Superior temporal gyrus (tissue), 1 donor: ENCODE measurements at regions not wholly inside any gene's neighbourhood (a gene's known extent, or its start where the extent isn't known, plus 50 kb on each side); places are given as distances from the start of the nearest gene placed in this dataset.

Source experiments
- DNase-seq: peaks from one replicate; pipeline ENCODE4 v3.0.0-alpha.2; 2016; ENCODE audit errors: extremely low spot score

DNA sequence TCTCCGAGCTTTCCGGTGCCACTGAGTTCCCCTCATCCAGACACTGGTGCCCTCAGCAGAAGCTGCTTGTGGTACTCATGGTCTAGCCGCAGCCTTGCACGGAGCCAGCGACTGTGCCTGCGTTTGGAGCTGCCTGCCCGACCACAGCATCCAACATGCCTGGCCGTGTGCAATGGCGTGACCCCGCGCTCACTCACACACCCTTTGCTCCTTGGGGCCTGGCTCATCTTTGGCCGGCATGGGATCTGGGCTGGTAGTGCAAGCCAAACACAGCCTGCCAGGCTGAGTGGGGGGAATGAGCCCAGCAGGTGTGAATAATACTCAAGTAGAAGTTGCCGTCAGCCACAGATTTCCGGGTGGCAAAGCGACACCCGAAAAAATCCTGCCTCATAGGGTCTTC is 1178.7 kb upstream of the GBE1 start:
- DNase-seq: no peak

DNA sequence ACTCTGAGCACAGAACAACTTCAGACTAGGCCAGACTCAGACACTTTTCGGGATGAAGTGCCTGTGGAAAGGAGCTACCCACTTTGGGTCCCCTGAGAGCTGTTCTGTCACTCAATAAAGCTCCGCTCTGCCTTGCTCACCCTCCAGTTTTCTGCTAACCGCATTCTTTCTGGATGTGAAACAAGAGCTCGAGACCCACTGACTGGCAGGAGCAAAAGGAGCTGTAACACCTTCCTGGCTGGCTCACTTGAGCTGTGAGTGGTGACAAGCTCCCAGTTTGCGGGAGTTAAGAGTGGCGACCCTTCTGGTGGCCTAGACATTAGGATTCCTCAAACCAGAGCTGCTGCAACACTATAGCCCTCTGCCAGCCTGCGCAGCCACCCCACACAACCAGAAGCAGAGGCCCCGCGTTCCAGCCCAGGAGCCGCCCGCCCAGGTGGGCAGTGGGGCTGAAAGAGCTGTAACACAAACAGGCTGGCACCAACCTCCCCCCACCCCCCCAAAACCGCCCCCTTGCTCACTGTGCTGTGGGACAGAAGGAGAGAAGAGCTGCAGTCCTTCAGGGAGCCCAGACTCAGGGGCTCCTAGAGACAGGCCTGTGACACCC is 1178.1 kb upstream of the GBE1 start:
- no peak for DNase-seq

DNA sequence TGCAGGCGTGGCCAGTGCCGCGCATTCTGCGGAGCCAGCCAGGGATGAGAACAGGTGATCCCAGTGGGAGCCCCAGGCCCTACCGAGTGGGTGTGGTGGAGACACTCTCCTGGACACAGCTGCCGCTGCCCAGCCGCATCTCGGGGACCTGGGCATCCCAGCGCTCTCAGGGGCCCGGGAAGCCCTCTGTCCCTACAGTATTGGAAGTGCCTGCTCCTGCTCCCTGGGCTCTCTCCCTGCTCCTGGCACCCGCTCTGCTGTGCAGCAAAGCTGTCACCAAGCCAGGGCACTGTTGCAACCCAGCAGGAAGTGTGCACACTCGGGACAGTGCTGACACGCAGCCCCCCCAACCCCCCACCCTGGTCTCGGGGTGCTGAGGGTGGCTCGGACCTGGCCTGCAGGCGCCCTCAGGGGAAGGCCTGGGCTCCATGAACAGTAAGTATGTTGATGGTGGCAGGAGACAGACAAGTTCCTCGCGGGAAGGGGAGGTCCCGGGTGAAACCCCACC is 1177.4 kb upstream of the GBE1 start:
- DNase-seq: no peak

DNA sequence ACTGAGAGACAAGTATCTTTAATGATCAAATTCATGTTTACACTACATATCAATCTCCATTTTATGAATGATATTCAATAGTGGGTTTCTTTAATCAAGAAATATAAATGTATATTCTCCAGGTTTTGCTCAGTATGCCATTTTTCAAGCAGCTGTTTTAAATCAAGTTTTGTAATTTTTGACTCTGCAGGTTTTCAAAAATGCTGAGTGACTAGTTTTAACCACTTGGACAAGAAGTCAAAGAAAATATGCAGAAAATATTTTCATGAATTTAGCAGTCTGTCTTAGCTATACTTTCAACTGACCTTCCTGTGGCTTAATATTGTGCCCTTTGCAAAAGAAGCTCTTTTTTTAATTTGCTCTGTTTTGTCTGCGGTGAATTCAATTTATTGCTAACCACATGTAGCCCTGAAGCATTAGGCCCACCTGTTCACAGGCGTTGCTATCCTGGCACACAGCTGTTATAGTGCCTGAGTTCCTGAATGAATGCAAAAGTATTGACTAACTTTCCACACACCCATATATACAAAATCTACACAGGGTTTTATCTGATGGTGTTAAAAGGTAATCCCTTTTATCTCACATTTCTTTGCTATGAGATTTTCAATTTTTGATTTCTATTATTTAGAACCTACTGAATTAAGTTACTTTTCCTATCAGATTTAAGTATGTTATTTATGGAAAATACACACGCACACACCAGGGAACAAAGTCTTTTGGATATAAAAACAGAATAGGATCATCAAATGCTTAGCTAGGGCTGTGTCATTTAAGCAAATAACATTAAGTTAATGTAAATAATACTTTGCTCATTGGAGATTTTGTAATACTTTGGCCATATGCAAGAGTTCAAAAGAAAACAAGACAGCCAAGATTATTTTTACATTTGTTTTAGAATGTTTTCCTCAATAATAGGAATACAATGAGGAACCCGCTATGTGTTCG is 1166.1 kb upstream of the GBE1 start:
- no peak for DNase-seq

DNA sequence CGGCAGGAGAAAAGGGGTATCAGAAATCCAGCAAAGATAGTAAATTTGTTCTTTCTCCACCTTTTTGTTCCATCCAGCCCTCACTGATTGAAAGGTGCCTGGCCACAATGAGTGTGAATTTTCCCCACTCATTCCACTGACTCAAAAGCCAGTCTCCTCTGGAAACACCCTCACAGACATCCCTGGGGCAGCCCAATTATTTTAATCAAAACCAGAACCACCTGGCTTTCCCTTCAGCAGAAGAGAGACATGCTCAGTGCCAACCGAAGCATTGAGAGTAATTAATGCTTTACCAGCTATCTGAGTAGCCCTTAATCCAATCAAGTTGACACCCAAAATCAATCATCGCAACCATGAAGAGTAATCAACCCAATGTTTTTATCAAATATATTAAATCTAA is 1129.6 kb upstream of the GBE1 start:
- no peak for DNase-seq

DNA sequence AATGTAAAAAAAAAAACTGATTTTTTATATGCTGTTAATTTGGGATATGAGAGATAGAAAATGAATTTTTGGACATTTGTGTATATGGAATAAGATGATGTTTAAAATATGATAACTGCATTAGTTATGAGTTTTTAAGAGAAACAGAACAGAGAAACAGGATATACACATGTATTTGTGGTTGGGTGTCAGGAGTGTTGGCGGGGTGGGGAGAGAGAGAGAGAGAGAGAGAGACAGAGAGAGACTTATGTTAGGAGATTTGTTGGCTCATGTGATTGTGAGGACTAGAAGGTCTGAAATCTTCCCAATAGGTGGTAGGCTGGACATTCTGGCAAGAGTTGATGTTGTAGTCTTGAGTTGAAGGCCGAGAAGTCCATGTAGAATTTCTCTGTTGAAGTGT is 1121.6 kb upstream of the GBE1 start:
- DNase-seq: no peak

DNA sequence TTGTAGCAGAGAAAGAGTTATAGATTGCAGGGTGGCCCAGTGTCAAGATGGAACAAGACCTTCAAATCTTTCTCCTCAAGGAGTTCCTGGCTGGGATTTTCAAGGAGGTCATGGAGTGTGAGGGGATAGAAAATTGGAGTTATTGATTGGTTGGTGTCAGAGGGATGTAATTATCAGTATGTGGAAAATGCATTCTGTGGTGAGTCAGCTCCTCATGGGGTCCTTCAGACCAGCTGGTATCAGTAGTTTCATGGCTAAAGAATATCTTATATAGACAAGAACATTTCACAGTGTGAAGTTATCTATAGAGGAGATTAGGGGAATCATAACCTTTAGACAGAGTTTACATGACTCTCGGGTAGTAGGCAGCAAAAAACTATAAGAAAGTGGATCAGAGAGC is 1114.0 kb upstream of the GBE1 start:
- DNase-seq: no peak

DNA sequence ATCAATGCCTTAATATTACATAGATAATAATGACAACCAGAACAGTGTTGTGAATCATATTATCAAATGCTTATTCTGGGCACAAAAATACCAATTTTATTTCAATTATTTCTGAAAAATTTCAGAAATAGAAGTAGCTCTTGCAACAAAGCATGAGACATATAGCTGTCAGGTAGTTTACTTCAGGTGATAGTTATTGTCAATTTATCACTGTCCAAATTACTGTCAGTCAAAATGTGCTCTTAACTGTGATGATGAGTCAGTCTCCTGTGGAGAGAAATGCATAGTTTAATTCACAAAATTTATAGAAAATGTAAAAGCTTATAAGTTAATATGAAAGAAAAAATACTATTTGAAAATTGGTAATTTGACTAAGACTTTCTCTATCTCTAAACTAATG is 1078.4 kb upstream of the GBE1 start:
- no peak for DNase-seq

DNA sequence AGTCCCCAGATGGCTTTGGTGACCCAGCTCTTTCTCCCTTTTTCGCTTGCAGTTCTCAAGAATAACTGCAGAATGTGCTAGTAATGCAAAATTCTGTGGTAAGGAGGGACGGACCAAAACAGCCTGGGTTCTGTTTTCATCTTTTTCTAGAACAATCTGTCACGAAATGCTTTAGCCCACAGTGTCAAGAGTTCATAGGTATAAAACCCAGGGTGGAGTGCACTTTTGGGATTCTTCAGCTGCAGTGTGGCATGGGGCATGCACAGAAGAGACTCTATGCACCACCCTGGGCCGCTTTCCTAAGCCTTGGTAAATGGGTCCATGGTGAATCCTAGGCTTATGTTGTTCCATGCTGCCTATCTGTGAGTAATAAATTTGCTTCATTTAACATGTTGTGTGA is 1072.7 kb upstream of the GBE1 start:
- no peak for DNase-seq

DNA sequence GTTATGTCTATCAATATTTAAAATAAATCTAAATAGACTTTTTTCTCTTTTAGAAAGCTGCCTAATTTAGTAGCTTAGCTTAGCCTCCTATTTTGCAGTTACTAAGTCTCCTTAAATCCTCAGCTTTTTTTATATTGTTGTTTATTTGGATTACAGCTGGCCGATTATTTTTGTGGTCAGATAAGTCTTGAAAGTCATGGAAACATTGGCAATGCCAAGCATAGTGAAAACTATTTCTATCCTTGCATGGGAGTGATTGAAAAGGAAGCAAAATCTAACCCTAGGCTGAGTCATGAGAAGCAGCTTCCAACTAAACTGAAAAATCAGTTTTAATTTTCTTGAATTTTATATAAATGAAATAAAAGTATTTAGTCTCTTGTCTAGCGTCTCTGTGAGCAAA is 1063.0 kb upstream of the GBE1 start:
- DNase-seq: no peak

DNA sequence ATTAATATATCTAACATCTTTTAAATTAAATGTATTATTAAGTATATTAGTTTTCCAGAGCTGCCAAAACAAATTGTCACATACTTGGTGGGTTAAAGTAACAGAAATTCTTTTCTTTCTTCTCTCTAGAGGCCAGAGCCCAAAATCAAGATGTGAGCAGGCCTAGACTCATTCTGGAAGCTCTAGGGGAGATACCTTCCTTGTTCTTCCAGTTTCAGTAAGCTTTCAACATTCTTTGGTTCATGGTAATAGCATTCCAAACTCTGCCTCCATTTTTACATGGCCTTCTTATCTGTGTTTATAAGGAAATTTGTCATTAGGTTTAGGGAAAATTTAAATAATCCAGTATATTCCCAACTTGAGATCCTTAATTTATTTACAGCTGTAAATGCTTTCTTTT is 1054.6 kb upstream of the GBE1 start:
- DNase-seq: no peak

DNA sequence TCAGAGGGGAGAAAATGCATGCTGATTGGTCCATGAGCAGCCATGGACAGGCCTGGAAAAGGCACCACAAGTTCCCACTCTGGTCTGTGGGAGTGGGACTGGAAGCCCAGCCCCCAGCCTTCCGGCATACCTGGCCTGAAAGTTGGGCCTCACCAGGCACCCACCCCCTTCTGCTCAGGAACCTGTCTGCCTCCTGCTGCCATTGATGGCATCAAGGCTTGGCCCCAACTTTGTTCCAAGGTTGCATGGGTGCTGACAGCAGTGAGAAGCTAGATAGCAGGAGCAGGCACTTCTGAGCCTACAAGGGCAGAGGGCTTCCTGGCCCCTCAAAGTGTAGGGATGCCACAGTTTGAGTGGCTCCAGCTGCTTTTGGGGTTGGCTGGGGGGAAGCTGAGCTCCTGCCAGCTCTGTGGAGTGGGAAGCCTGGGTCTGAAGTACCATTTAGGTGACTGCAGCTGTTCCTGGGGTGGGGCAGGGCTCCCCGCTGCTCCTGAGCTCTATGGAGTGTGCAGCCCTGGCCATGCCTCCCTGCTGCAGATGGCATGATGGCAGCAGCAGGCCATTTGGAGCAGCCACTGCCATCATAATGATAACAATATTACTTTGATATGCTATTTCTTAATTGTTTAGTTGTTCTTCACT is 1054.1 kb upstream of the GBE1 start:
- DNase-seq: no peak

DNA sequence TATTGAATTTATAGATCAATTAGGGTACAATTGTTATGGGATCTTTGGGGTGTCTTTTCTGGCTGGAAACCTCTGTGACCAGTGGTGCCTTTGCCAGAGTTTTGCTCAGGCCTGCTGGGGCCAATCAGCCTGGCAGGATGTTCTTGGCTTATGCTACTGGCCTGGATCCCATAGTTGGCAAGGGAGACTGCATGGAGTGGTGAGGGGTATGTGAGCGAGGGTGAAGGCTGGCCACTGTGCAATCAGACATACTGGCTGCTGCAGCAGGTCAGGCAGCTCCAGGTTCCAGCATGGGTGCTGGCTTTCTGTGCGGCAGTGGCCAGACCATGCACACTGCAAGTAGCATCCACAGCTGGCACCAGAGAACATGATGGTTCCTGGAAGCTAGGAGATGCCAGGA is 1053.2 kb upstream of the GBE1 start:
- DNase-seq: no peak

DNA sequence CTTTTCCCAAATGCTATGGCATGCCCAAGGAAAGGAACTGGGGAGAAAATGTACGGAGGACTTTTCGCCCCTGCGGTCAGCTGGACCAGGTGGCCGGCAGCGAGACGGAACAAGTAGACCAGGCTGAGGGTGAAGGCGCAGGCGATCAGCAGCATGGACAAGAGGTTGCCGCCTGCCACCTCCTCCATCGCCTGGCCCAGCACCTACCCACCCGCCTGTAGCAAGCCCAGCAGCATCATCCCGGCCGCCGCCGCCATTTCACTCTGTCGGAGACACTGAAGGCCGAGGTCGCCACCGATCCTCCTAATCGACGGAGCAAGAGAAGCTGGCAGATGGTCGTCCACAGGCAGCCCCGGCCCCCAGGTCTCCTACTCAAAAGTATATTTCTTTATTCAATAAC is 1046.3 kb upstream of the GBE1 start:
- DNase-seq: no peak

DNA sequence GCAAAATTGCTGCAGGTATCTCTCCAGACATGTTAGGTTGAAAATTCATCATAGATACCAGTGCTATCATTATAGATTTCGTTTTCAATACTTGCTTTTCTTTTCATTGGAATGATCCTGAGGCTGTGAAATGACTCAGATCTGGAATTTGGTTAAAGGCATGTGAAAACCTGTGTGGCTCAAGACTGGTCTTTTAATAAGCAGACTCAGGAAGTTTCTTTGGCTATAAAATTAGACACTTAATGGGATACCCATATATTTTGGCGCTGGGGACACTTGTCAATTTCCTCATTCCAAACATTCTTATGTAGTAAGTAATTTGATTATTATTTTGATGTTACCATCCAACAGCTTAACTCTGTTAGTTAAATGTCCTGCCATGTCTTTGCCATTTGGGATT is 1041.1 kb upstream of the GBE1 start:
- no peak for DNase-seq

DNA sequence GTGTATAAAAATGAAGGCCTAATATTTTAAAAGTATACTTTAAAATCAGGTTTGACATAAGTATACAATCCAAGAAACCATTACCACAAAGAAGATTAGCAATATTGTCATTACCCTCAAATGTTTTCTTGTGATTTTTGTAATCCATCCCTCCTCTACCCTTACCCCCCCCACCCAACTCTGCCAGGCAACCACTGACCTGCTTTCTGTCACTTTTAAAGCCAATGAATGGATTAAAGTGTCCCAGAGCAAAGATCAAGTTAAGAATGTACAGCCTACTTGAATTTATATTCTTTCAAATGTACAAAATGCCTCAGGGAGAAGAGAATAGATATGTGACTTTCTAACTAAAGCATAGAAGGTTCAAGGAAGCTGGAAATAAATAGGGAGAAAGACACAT is 1038.8 kb upstream of the GBE1 start:
- DNase-seq: no peak

DNA sequence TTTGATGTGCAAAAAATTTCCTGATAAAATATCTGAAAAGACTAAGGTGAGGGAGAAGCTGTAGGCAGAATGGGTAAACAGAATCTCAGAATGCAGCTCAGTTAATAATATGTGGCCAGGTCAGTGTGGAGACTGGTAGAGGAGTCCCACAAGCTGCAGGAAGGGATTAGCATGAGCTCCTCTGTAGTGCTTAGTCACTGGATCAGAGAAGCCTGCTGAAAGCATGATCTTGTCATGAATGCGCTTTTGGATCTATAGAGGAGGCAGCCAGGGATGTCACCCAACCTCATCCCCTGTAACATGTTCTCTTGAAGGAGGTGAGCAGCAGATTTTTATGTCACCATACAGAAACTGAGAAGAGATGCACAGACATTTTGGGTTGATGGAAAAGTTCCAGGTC is 1035.3 kb upstream of the GBE1 start:
- no peak for DNase-seq

DNA sequence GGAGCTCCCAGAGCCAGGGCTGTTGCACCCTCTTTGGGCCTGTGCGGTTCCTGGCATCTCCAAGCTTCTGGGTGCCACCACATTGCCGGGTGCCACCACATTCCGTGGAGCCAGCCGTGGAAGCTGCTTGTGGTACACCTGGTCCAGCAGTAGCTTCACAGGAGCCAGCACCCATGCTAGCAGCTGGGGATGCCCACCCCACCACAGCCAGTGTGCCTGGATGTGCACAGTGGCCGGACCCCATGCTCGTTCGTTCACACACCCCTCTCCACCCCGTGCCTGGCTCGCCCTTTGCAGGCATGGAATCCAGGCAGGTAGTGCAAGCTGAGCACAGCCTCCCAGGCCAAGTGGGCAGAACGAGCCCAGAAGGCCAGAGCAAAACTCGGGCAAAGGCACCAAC is 1029.8 kb upstream of the GBE1 start:
- DNase-seq: no peak

DNA sequence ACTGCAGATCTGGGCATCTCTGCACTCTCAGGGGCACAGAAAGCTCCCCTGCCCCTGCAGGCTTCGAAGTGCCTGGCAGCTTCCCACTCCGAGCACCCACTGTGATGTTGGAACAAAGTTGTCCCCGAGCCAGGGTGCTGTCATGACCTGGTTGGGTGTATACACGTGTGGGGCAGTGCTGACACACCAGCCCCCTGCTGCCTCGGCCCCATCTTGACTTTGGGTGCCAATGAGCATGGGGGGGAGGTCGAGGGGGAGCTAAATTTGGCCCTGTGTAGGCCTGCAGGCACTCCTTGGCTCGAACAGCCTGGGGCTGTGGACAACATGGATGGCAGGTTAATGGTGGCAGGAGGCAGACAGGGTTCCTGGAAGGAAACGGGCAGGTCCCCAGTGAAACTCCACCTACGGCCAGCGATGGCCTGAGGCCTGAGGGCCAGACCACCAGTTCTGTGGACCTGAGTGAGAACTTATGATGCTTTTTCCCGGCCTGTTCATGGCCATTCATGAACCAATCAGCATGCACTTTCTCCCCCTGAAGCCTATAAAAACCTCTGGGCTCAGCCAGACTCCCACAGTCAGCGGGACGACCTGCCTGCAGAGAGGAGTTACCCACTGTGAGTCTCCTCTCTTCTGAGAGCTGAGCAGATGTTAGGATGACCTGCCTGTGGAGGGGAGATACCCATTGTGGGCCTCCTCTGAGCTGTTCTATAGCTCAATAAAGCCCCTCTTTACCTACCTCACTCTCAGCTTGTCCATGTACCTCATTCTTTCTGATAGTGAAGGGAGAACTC is 1029.1 kb upstream of the GBE1 start:
- DNase-seq: no peak

DNA sequence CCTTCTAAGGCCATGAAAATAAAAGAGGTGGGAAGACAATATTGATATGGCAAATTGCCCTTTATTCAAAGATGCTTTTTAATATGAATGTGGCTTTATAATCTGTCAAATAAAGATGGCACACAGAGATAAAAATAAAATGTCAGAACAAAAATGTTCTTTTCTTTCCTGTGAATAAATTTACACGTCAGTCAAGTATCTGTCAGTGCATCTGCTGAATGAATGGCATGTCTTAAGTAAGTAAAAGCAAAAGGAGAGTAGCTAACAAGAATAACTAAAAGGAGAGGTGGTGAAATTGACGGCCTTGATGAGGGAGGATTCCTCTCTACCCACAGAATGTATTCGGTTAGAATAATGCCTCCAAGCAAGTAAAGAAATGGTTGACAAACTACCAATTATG is 1021.7 kb upstream of the GBE1 start:
- DNase-seq: no peak

DNA sequence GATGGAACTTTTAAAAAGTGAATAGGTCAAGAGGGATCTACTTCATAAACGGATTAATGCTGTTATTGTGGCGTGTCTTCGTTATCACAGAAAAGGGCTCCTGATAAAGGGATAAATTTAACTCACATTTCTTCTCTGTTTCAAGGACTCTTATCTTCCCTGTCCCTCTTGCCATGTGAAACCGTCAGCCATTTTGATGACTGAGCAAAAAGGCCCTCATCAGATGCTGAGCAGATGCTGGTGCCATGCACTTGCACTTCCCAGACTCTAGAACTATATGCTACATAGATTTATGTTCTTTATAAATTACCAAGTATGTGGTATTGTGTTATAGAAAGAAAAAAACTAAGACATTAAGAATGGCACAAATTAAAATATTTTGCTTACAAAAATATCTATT is 1011.8 kb upstream of the GBE1 start:
- no peak for DNase-seq

DNA sequence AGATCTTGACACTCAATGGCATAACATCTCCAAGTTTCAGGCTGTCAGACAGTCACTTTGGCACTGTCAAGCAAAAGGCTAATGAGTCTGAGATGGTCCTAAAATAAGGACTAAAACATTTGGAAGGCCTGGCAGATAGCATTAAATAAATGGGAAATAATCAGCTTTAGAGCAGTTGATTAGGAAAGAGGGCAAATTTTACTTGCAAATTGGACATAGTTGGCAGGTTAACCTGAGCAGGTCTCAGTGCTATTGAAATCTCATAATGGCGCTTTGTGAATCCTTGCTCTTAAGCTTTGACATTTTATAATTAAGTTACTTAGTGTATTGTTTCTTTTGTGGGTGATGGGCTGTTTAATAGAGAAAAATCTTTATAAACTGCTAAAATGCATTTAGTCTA is 1003.1 kb upstream of the GBE1 start:
- DNase-seq: no peak
